Fibroblast of gingiva (primary cell): ENCODE measurements at regions not wholly inside any gene's neighbourhood (a gene's known extent, or its start where the extent isn't known, plus 50 kb on each side); places are given as distances from the start of the nearest gene placed in this dataset.
"Not testable (repeated sequence)": the region's sequence is repeated elsewhere in the genome, so short reads cannot be mapped to it uniquely, and the experiment has no call there.

Source experiments
- DNase-seq: peaks from one replicate; pipeline ENCODE4 v3.0.0-alpha.2; 2011; ENCODE audit warnings: low read depth

DNA sequence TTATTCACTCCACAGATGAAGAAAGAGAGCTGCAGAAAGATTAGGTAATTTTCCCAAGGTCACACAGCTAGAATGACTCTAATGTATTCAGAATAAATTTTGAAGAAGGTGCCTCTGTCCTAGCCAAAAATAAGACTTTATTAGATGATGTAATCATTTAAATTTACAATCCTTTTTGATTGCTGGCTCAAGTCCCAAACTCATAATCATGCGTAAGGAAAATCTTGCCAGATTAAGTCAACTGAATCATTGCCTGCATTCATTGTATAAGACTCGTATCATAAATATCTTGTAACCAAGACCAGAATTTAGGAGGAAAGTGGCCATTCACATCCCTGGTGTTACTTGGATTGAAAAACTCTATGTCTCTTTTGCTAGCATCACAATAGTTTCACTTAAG lies 53.1 kb upstream of the STK39 start:
- DNase-seq = no peak

DNA sequence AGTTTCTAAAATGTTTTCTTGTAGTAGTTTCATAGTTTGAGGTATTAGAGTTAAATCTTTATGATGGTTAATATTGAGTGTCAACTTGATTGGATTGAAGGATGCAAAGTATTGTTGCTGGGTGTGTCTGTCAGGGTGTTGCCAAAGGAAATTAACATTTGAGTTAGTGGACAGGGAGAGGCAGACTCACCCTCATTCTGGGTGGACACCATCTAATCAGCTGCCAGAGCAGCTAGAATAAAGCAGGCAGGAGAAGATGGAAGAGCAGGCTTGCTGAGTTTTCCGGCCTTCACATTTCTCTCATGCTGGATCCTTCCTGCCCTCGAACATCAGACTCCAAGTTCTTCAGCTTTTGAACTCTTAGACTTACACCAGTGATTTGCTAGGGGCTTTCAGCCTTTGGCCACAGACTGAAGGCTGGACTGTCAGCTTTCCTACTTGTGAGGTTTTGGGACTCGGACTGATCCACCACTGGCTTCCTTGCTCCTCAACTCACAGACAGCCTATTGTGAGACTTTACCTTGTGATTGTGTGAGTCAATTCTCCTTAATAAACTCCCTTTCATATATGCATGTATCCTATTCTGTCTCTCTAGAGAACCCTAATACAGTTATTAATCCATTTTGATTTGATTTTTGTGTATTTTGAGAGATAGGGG lies 56.8 kb upstream of the STK39 start:
- no peak for DNase-seq

DNA sequence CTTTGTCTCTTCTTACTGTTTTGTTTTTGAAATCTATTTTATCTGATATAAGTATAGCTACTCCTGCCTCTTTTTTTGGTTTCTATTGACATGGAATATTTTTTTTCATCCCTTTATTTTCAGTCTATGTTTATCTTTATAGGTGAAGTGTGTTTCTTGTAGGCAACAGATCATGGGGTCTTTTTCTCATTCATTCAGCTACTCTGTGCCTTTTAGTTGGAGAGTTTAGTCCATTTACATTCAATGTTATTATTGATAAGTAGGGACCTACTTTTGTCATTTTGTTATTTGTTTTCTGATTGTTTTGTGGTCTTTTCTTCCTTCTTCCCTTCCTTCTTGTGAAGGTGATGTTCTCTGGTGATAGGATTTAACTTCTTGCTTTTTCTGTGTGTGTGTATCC lies 60.0 kb upstream of the STK39 start:
- no peak for DNase-seq

DNA sequence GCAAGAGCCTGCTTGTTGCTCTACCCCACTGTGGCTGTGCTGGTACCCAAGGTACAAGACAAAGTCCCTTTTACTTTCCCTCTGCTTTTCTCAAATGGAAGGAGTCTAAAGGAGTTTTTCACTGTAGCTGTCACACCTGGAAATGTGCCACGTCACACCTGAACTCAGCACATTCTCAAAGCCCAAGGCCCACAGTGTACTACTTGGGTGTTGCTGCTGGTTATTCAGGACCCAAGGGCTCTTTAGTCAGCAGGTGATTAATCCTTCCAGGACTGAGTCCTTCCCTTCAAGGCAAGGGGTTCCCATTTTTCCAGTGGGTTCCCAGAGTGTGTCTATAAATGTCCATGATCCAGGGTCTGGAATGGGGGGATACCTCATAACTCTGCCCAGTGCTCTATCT lies 63.2 kb upstream of the STK39 start:
- no peak for DNase-seq

DNA sequence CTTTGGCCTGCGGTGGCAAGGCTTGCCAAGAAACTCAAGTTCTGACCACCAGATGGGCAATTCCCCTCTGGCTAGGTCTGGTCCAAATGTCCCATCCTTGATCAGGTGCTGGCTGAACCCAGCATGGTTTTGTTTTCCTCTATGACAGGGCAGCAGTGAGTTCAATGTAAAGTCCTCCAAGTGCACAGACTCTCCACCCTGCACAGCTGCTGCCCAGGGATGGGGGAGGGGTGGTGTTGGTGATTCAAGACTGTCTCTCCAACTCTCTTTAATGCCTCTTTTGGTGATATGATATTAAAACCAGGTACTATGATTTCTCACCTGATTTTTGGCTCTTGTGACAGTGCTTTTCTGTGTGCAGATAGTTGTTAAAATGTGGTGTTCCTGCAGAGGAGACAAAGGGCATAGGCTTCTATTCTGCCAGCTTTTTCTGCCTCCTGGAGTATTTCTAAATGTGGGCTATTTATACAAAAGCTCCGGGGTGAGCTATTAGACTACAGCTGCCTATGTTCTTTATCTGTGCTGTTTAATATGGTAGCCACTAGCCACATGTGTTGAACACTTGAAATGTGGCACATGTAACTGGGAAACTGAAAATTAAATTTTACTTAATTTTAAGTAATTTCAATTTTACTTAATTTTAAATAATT lies 64.0 kb upstream of the STK39 start:
- DNase-seq = no peak

DNA sequence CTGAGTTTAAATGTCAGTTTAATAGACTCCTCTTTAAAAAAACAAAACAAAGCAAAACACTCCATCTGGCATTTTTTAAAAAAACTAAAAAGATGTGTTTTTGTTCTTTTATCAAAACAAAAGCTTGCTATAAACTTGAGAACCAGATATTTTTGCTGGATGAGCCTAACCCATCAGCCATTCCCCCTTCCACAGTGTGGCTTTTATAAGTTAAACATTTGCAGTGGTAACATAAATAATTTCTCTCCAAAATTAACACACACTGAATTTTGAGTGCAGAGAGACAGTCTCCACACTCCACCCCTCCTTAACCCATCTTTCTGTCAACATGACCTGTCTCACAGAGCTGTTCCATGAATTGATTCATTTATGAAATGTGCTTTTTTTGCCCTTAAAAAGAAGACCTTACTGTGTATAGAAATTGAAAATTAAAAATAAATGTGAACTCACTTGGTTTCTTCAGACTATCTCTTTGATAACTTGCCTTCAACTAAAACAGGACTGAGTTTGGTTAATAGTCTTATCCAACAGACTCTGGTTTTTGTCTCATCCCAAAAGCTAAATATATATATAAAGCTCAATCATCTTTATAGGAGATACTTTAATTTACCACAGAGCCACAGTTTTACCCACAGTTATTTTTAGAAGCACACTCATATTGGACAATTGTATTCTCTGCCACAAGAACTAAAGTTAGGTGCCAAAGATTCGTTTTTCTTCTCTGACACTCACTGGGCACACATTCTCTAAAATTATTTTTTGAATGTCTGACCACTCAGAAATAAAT lies 64.8 kb upstream of the STK39 start:
- DNase-seq = no peak

DNA sequence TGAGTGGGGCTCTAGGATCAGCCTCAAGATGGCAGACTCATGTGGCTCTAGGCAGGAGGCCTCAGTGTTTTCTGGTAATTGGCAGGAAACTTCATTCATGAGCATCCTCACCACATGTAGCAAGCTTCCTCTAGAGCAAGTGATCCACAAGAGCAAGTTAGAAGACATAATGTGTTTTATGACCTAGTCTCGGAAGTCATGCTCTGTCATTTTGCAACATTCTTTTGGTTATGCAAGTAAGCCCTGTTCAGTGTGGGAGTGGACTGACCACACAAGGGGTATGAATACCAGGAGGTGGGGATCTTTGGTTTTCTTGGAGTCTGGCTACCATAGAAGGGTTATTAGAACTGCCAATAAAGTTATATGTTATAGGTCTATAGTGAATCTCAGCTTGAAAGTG lies 66.8 kb upstream of the STK39 start:
- no peak for DNase-seq

DNA sequence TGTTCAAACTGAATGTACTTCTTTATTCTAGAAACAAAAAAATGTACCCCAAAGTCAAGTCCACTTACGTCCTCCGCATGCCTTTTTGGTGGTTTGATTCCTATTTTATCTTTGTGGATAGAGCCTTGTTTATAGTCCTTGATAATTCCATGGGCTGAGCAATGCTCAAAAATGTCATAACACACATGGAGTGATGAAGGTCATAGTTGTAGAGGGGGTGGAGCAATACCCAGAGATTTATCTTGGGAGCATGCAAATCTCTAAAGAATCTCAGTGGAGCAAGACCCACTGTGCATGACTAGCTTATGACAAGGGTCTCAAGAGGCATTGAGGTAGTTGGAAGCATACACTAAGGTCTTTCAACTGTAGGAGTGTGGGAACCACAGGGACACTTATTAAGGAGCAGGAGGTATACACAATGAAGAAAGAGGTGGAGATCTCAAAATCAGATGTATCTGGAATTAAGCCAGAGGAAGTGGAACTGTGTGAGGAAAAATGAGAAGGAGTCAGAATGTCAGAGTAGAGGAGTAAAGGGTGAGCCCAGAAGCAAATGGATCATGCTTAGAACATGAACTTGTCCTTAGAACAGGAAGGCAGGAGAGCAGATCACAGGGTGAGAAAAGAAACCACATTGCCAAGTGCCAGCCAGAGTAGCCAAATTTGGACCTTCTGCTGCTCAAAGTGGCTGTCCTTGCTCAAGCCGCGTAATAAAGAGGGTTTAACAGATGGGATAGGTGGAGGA lies 68.1 kb upstream of the STK39 start:
- DNase-seq = no peak

DNA sequence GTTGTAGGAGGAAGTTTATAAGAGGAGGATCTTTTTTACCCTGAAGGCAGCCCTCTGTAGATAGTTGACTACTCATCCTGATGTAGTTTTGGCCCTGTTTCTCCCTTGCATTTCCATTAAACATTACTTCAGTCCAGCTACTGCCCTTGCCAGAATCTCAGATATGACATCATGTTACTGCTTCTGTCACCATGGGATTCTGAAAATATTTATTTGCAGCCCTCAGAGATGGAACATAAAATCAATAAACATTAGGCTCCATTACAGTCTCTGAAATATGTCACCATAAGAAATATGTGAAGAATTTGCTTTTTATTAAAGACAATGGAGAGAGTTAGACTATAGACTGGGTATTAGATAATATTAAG lies 68.7 kb upstream of the STK39 start:
- DNase-seq = peak; percentile 56

DNA sequence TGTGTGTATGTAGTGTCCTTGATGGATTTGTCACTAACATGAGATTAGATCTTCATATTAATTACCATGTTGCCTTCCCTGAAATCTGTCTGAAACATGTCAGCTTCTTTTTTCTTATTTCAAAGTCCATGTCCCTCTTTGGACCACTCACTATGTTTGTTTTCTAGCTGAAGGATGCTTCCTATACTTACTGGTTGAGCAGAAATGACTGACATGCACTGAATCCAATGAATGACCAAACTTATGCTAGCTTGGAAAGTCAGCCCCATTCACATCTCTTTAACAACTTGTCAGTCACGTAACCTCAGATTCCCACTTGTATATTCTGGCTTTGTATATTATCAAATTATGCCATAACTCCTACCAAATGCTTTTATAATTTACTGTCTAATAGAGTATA lies 69.9 kb upstream of the STK39 start:
- DNase-seq = no peak

DNA sequence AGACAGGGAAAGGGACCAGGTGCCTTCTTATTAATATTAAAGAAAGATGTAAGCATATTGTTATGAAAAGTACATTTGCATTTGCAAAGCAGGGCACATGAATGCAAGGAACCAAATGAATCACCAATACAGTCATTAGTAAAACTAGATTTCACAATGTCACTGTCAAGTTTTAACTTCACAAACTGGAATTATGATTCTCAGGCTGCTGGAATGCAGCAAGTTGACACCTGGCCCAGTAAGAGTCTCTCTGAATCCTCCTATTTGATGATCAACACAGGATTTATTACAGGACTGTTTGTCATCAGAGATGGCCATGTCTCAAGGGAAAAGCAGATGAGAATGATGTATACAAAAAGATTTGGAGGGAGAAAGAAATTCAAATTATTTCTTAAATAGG lies 72.9 kb upstream of the STK39 start:
- no peak for DNase-seq

DNA sequence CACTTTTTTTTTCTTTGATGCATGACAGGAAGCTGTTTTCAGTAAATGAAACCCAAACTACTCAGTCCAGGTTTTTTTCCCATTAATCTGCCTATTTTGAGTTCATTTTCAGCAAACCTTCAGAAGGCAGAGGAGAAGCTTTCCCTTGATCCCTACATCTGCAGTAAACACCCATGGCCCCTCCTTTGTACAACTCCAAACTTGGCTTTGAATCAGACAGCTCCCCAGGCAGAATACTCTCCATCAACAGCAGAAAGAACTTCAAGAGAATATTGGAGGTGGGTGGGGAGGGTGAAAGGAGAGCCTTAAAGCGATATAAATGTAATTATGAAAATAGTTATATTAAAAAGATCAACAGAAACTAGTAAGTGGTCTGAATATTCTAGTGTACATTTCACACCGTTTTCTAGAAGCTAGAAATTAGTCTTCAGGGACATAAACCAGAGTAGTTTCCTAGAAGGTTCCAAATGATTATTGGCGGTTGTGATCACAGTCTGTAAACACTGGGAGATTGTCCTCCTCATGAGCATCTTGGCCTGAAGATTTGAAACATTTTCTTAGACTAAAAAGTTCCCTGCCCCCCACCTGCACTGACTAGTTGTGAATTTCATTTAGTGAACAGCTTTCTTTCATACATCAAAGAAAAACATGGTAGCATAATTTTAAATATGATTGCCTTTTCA lies 75.1 kb upstream of the STK39 start:
- no peak for DNase-seq

DNA sequence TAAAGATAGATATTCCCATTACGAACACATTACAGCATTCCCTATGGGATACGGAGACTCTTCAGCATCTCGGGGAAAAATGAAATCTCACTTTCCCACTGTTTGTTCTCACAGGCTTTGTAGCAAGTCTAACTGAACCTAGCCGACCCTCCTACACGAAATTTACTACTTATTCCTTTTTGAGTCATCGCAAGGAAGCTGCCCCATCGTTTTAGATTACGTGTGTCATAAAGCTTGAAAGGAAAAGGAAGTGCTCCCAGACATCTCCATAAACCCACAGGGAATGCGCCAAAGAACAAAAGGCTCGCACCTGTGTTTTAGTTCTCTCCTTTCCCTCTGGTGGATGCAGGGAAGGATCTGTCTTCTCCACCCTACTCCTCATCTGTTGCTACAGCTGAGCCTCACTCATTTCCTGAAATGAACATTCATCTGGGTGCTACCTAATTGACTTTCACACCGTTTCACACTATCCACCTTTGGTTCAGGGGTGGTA lies 76.2 kb upstream of the STK39 start:
- no peak for DNase-seq

DNA sequence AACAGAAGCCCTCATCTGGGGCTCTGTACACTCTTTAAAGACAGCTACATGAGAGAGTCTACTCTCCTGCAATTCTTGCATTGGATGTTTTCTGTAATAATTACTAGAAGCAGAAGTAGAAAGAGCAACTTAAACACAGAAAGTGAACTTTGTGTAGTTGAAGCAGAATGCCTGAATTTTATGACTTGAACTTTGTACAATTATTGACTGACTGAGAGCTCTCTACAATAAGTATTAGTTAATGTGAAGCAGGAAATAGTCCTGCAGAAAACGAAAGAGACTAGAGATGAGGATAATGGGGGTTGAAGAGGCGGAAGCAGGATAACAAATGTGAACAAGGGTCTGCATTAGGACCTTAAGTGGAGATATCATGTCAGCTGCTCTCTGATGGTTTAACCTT lies 79.2 kb upstream of the STK39 start:
- DNase-seq = no peak

DNA sequence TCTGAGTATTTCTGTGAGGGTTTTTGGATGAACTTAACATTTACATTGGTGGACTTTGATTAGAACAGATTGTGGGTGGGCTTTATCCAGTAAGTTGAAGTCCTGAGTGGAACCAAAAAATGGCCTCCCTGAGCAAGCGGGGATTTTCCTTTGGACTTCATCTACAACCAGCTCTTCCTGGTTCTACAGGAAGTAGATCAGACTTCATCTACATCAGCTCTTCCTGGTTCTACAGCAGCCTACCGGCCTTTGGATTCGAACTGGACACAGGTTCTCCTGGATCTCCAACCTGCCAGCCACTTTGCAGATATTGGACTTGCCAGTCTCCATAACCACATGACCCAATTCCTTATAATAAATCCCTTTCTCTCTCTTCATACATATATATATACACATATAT lies 79.9 kb upstream of the STK39 start:
- DNase-seq = no peak

DNA sequence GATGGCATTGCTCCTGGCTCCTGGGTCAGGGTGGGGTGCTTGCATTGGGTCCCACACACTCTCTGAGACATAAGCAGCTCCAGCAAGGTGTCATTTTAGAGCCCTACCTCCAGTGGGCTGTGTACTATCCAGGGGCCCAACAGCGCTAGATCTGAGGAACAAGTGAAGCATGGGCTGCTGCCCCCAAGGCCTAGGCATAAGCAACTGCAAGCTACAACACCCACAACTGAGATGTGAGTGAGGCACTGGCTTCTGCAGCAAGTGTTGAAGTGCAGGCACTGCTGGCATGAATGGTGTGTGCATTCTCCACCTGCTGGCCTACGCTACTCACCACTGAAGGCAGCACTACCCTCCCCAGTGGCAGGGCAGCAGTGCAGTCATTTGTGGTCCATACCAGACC lies 81.0 kb upstream of the STK39 start:
- no peak for DNase-seq

DNA sequence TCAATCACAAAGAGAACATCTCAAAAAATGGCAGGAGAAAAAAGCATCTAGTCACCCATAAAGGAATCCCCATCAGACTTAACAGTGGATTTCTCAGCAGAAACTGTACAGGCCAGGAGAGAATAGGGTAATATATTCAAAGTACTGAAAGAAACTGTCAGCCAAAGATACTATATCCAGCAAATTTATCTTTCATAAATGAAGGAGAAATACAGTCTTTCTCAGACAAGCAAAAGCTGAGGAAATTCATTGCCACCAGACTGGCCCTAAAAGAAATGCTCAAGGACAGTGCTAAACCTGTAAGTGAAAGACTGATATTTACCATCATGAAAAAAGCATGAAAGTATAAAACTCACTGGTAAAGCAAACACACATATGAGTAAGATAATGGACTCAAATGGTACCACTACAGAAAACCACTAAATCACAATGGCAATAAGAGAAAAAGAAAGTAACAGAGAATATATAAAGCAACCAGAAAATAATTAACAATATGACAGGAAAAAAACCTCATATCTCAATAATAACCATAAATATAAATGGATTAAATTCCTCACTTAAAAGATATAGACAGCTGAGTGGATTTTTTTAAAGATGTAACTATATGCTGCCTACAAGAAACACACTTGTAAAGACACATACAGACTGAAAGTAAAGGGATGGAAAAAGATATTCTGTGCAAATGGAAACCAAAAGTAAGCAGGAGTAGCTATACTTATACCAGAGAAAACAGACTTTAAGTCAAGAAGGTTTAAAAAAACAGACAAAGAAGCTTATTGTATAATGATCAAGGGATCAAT lies 83.4 kb upstream of the STK39 start:
- no peak for DNase-seq

DNA sequence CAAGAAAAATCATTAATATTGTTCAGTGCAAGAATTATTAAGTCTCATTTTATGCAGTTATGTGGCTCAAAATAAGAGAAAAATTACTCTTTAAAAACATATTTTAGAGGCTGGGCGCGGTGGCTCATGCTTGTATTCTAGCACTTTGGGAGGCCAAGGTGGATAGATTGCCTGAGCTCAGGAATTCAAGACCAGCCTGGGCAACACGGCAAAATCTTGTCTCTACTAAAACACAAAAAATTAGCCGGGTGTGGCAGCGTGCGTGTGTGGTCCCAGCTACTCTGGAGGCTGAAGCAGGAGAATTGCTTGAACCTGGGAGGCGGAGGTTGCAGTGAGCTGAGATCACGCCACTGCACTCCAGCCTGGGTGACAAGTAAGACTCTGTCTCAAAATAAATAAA lies 87.9 kb upstream of the STK39 start:
- not testable (repeated sequence) for DNase-seq

DNA sequence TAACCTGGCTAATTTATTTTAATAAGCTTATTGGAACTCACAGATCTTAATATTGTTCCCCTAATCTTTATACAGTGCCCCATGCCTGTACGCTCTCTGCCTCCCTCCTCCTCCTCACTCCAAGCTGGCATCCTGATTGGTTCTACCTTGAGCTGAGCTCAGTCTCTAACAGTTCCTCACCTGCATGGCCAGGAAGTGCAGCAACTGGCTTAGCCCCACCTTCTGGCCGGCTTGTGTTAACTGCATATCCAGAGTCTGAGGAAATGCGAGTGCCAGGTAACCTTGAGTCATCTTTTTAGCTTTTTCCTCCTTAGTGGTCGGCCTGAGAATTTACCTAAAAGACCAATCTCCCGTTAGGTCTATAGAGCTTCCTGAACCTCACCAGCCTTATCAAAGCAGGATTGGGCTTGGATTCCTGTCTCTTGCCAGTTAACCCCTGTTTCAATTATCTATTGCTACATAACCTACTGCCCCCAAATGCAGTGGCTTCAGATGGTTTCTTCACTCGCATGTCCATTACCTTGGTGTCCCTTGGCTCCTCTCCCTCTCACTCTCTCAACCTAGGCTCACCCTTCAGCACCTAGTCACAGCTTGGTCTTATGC lies 89.5 kb upstream of the STK39 start:
- DNase-seq = no peak

DNA sequence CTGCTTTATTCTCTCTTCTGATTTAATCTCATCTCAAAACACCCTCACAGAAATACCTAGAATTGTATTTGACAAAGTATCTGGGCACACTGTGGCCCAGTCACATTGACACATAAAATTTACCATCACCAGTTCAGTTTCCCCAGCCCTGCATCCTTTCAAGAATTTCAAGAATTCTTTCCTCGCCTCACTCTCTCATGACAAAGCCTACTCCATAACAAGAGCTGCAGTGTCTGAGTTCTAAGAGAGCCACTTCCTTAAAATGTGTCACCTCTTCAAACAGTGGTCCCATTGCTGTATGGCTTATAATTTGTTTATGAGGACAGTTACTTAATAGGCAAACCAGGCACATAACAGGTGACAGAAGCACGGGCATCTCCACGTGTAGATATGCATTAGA lies 90.9 kb upstream of the STK39 start:
- DNase-seq = no peak
